ENCODE measurements at regions not wholly inside any gene's neighbourhood (a gene's known extent, or its start where the extent isn't known, plus 50 kb on each side); places are given as distances from the start of the nearest gene placed in this dataset.

DNA sequence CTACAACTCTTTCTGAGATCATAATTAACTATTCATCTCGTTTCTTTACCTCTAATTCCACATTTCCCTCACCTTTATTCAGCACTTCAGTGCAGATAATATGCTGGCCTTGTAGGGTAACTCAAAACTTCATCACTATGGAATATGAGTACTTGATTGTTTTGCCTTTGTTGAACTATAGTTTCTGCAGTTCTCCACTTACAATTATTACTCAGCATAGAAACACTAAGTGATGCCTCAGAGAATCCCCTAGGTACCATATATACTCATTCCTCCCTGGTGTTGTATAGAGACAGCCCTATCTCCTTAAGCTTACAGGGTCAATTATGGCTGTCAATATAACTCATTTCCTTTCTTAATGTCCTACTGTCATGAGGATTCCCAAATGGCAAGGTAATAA lies 380.6 kb upstream of the RBMS3 start:
- H3K4me1 Mint-ChIP-seq = no peaks in the 10 kb centered on the region
- Histone ChIP-seq H3K4me3 (ENCODE audit: low read length) (no peak overlapping the region), H3K36me3 (ENCODE audit: control insufficient read depth, insufficient read depth, low read length) (no peaks in the 10 kb centered on the region), H3K9me3 (ENCODE audit: control insufficient read depth, insufficient read depth, low read length) (no peaks in the 10 kb centered on the region), H3K4me1 (ENCODE audit: control insufficient read depth, insufficient read depth, low read length) (no peaks in the 10 kb centered on the region), H3K27ac (ENCODE audit: low read length) (no peak overlapping the region), H3K27me3 (ENCODE audit: control insufficient read depth, insufficient read depth, low read length) (no peaks in the 10 kb centered on the region)
- H3K9me3 Mint-ChIP-seq = peaks cover 3 to 7% of the 10 kb centered on the region in 2 donors
- no peak for ATAC-seq
- intact Hi-C loops (cut with micrococcal nuclease) = no loop called here
- no peak overlapping the region for H3K27ac Mint-ChIP-seq
- TF ChIP-seq, protein P1, sequence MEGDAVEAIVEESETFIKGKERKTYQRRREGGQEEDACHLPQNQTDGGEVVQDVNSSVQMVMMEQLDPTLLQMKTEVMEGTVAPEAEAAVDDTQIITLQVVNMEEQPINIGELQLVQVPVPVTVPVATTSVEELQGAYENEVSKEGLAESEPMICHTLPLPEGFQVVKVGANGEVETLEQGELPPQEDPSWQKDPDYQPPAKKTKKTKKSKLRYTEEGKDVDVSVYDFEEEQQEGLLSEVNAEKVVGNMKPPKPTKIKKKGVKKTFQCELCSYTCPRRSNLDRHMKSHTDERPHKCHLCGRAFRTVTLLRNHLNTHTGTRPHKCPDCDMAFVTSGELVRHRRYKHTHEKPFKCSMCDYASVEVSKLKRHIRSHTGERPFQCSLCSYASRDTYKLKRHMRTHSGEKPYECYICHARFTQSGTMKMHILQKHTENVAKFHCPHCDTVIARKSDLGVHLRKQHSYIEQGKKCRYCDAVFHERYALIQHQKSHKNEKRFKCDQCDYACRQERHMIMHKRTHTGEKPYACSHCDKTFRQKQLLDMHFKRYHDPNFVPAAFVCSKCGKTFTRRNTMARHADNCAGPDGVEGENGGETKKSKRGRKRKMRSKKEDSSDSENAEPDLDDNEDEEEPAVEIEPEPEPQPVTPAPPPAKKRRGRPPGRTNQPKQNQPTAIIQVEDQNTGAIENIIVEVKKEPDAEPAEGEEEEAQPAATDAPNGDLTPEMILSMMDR (IDR thresholded peaks at IDR 0.05) = no peak
- H3K27me3 Mint-ChIP-seq (ENCODE audit: low read depth in 2 of 2) = no peaks in the 10 kb centered on the region
- no peak overlapping the region for H3K4me3 Mint-ChIP-seq
- 40% methylated on average over 1 of the region's 1 CpG for WGBS (ENCODE audit: insufficient coverage)
- DNase-seq = no peak
- no peaks in the 10 kb centered on the region for H3K36me3 Mint-ChIP-seq

DNA sequence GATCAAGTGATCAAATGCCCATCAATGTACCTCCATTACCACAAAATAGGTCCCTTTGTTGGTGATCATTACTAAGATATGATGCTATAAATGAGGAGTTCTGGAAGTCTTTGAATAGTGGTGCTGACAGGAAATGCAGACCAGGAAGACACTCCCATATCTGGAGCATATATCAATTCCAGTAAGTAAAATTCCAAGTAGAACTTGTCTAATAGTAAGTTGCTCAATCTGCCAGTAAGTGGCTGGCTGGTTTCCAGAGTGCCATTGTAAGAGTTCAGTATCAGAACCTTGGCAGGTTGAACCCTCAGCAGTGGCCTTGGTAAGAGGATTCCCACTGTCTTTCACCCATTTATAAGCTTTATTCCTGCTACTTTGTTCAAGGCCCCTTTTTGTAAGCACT lies 379.9 kb upstream of the RBMS3 start:
- Histone ChIP-seq H3K4me1 (ENCODE audit: control insufficient read depth, insufficient read depth, low read length) (no peaks in the 10 kb centered on the region), H3K27ac (ENCODE audit: low read length) (no peak overlapping the region), H3K9me3 (ENCODE audit: control insufficient read depth, insufficient read depth, low read length) (no peaks in the 10 kb centered on the region), H3K27me3 (ENCODE audit: control insufficient read depth, insufficient read depth, low read length) (no peaks in the 10 kb centered on the region), H3K4me3 (ENCODE audit: low read length) (no peak overlapping the region), H3K36me3 (ENCODE audit: control insufficient read depth, insufficient read depth, low read length) (no peaks in the 10 kb centered on the region)
- TF ChIP-seq, protein P1 (IDR thresholded peaks at IDR 0.05) = no peak
- intact Hi-C loops (cut with micrococcal nuclease) = no loop called here
- no peaks in the 10 kb centered on the region for H3K36me3 Mint-ChIP-seq
- H3K9me3 Mint-ChIP-seq = peaks cover 3 to 7% of the 10 kb centered on the region in 2 donors
- no peak overlapping the region for H3K27ac Mint-ChIP-seq
- DNase-seq (no peak), ATAC-seq (no peak)
- no peaks in the 10 kb centered on the region for H3K4me1 Mint-ChIP-seq
- no peaks in the 10 kb centered on the region for H3K27me3 Mint-ChIP-seq (ENCODE audit: low read depth in 2 of 2)
- H3K4me3 Mint-ChIP-seq = no peak overlapping the region

DNA sequence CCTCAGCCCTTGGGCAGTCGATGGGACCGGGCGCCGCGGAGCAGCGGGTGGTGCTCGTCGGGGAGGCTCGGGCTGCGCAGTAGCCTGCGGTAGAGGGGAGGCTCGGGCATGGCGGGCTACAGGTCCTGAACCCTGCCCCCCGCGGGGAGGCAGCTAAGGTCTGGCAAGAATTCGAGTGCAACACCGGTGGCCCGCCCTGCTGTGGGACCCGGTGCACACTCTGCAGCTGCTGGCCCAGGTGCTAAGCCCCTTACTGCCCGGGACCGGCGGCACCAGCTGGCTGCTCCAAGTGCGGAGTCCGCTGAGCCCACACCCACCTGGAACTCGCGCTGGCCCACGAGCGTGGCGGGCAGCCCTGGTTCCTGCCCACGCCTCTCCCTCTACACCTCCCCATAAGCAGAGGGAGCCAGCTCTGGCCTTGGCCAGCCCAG lies 377.7 kb upstream of the RBMS3 start:
- DNase-seq = no peak
- H3K27me3 ChIP-seq (ENCODE audit: control insufficient read depth, insufficient read depth, low read length) = no peaks in the 10 kb centered on the region
- no peaks in the 10 kb centered on the region for H3K4me1 ChIP-seq (ENCODE audit: control insufficient read depth, insufficient read depth, low read length)
- no peaks in the 10 kb centered on the region for H3K9me3 ChIP-seq (ENCODE audit: control insufficient read depth, insufficient read depth, low read length)
- TF ChIP-seq, protein P1 (IDR thresholded peaks at IDR 0.05) = no peak
- no peaks in the 10 kb centered on the region for H3K36me3 ChIP-seq (ENCODE audit: control insufficient read depth, insufficient read depth, low read length)
- 95% methylated on average over 30 of the region's 30 CpGs for WGBS (ENCODE audit: insufficient coverage)
- H3K36me3 Mint-ChIP-seq = no peaks in the 10 kb centered on the region
- H3K27me3 Mint-ChIP-seq (ENCODE audit: low read depth in 2 of 2) = no peaks in the 10 kb centered on the region
- ATAC-seq = no peak
- H3K27ac Mint-ChIP-seq = no peak overlapping the region
- no peaks in the 10 kb centered on the region for H3K4me1 Mint-ChIP-seq
- peaks cover 6 to 10% of the 10 kb centered on the region in 2 donors for H3K9me3 Mint-ChIP-seq
- intact Hi-C loops (cut with micrococcal nuclease) = no loop called here
- H3K27ac ChIP-seq (ENCODE audit: low read length) = no peak overlapping the region
- no peak overlapping the region for H3K4me3 ChIP-seq (ENCODE audit: low read length)
- no peak overlapping the region for H3K4me3 Mint-ChIP-seq

DNA sequence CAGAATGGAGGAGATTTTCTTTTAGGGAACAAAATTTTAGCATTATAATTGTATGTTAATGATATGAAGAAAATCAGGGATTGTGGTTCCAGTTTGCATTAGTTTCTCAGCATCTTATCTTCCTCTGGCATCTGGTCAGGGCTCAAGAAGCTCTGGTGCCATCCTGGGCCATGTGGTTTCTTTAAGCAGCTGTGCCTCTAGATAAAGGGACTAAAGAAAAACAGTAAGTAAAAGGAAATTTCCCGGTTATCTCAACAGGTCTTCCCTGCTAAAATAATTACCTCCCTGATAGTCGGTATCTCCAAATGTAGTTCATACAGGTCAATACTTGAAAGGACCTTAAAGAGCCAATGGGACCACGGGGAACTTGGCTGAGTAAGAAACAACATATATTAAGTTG lies 375.1 kb upstream of the RBMS3 start:
- TF ChIP-seq, protein P1 (IDR thresholded peaks at IDR 0.05) = no peak
- Histone ChIP-seq H3K4me1 (ENCODE audit: control insufficient read depth, insufficient read depth, low read length) (no peaks in the 10 kb centered on the region), H3K9me3 (ENCODE audit: control insufficient read depth, insufficient read depth, low read length) (no peaks in the 10 kb centered on the region), H3K27me3 (ENCODE audit: control insufficient read depth, insufficient read depth, low read length) (no peaks in the 10 kb centered on the region), H3K36me3 (ENCODE audit: control insufficient read depth, insufficient read depth, low read length) (no peaks in the 10 kb centered on the region), H3K27ac (ENCODE audit: low read length) (no peak overlapping the region), H3K4me3 (ENCODE audit: low read length) (no peak overlapping the region)
- Mint-ChIP-seq H3K27ac (no peak overlapping the region), H3K4me3 (no peak overlapping the region), H3K27me3 (ENCODE audit: low read depth in 2 of 2) (no peaks in the 10 kb centered on the region), H3K36me3 (no peaks in the 10 kb centered on the region), H3K9me3 (peaks cover 9 to 10% of the 10 kb centered on the region in 2 donors), H3K4me1 (no peaks in the 10 kb centered on the region)
- WGBS (ENCODE audit: insufficient coverage) = 51% methylated on average over 2 of the region's 3 CpGs
- DNase-seq (no peak), ATAC-seq (no peak)
- intact Hi-C loops (cut with micrococcal nuclease) = no loop called here
